GM12878 (cell line): ENCODE measurements at regions not wholly inside any gene's neighbourhood (a gene's known extent, or its start where the extent isn't known, plus 50 kb on each side); places are given as distances from the start of the nearest gene placed in this dataset.

Experiments
- ATAC-seq: fragments of 200-7000 bp; cut with Tn5 transposase; 3 replicates; pipeline ENCODE4 v1.9.1; 2020; ENCODE audit warnings: mild to moderate bottlenecking, moderate library complexity
- BruUV-seq: library from RNA; stranded (reverse); fragments of 400-500 nt; replicated peaks from 2 replicates; lab custom pipeline; 2021; lab: Mats Ljungman, UMichigan
- CTCF ChIA-PET: fragments of 300-600 bp; sonication (Branson Sonifier 250); formaldehyde crosslinking; extraction: SDS; loops from one replicate; lab custom pipeline; 2021; ENCODE audit warnings: inconsistent platforms; lab: Yijun Ruan, JAX
- POLR2A ChIA-PET: fragments of 350-600 bp; formaldehyde crosslinking; extraction: SDS; loops from one replicate; lab custom pipeline; 2021; ENCODE audit warnings: inconsistent platforms; lab: Charles Lee
- RAD21 ChIA-PET: fragments of 300-600 bp; sonication (Branson Sonifier 250); formaldehyde crosslinking; loops from one replicate; lab custom pipeline; 2023; ENCODE audit warnings: antibody characterized with exemption; ENCODE audit not compliant: unreplicated experiment; lab: Charles Lee
- SMC1A ChIA-PET: fragments of 300-600 bp; sonication (Branson Sonifier 250); formaldehyde crosslinking; loops from one replicate; lab custom pipeline; 2023; ENCODE audit not compliant: unreplicated experiment, uncharacterized antibody; lab: Charles Lee
- DNase-seq: peaks from one replicate; pipeline ENCODE4 v3.0.0-alpha.2; 2011; ENCODE audit warnings: low read depth, low spot score
- FAIRE-seq: peaks from 3 replicates; lab custom pipeline; 2011; peaks lifted over from hg19 to GRCh38; lab: Jason Lieb, UNC
- H2AFZ ChIP-seq: 2 replicates; pipeline ENCODE4 v1.6.0; 2011; ENCODE audit warnings: low read depth, low read length, control low read depth; ENCODE audit not compliant: control insufficient read depth
- H3K27ac ChIP-seq: 2 replicates; pipeline ENCODE4 v1.5.1; 2011; ENCODE audit warnings: control low read depth; ENCODE audit not compliant: control insufficient read depth, insufficient read depth
- H3K27me3 ChIP-seq, 2 experiments: replicated peaks in 1 of 2; 2 replicates each; pipeline versions ENCODE4 v1.6.0 to v1.6.1; 2011; ENCODE audit warnings: low read length in 1 of 2; ENCODE audit not compliant: control insufficient read depth in 2 of 2, insufficient read depth in 2 of 2
- H3K36me3 ChIP-seq, 2 experiments: 2 replicates each; pipeline ENCODE4 v1.5.1; 2011; ENCODE audit warnings: low read length in 1 of 2; ENCODE audit not compliant: control insufficient read depth in 2 of 2, insufficient read depth in 2 of 2
- H3K4me1 ChIP-seq: 2 replicates; pipeline ENCODE4 v1.6.1; 2011; ENCODE audit warnings: mild to moderate bottlenecking, low read length, moderate library complexity, mixed read lengths; ENCODE audit not compliant: control insufficient read depth, insufficient read depth
- H3K4me2 ChIP-seq: 2 replicates; pipeline ENCODE4 v1.6.0; 2011; ENCODE audit warnings: control low read depth; ENCODE audit not compliant: control insufficient read depth, insufficient read depth
- H3K4me3 ChIP-seq: fragments of 200-600 bp; sonication (generic); 2 replicates; pipeline ENCODE4 v1.5.1; 2016
- H3K79me2 ChIP-seq: 2 replicates; pipeline ENCODE4 v1.6.0; 2011; ENCODE audit warnings: low read length; ENCODE audit not compliant: control insufficient read depth, insufficient read depth
- H3K9ac ChIP-seq: 2 replicates; pipeline ENCODE4 v1.8.0; 2011; ENCODE audit warnings: low read length, control low read depth, mixed read lengths; ENCODE audit not compliant: control insufficient read depth, insufficient read depth
- H3K9me3 ChIP-seq: replicated peaks from 3 replicates; pipeline ENCODE4 v1.5.1; 2011; ENCODE audit warnings: mild to moderate bottlenecking, low read length; ENCODE audit not compliant: control insufficient read depth, insufficient read depth
- H4K20me1 ChIP-seq: 2 replicates; pipeline ENCODE4 v1.6.0; 2011; ENCODE audit not compliant: control insufficient read depth, insufficient read depth
- ATF7 ChIP-seq: fragments of 450-650 bp; IDR thresholded peaks from 2 replicates; pipeline ENCODE4 v1.6.1; 2016; ENCODE audit warnings: low read depth, mild to moderate bottlenecking
- CBX3 ChIP-seq: fragments of 200-600 bp; sonication (generic); IDR thresholded peaks from 2 replicates; pipeline ENCODE4 v1.6.1; 2016; ENCODE audit warnings: low read depth, borderline replicate concordance
- JUND ChIP-seq: IDR thresholded peaks from 2 replicates; pipeline ENCODE4 v1.6.1; 2012; ENCODE audit warnings: low read depth, mild to moderate bottlenecking, low read length, improper control_type of control experiment, moderate library complexity
- KAT2A ChIP-seq: conservative IDR thresholded peaks from 2 replicates; pipeline ENCODE4 v1.6.1; 2011; ENCODE audit warnings: low read depth, low read length; ENCODE audit not compliant: control insufficient read depth
- NFXL1 ChIP-seq: fragments of 450-650 bp; IDR thresholded peaks from 2 replicates; pipeline ENCODE4 v1.6.1; 2017; ENCODE audit warnings: antibody characterized with exemption, mild to moderate bottlenecking, borderline replicate concordance
- RFX5 ChIP-seq: IDR thresholded peaks from 2 replicates; pipeline ENCODE4 v1.6.1; 2011; ENCODE audit warnings: low read depth, low read length, improper control_type of control experiment
- SIX5 ChIP-seq: IDR thresholded peaks from 2 replicates; pipeline ENCODE4 v1.6.1; 2011; ENCODE audit warnings: mild to moderate bottlenecking, low read depth, low read length, moderate library complexity; ENCODE audit not compliant: severe bottlenecking
- TAF1 ChIP-seq: IDR thresholded peaks from 2 replicates; pipeline ENCODE4 v1.6.1; 2011; ENCODE audit warnings: mild to moderate bottlenecking, low read depth, low read length, borderline replicate concordance
- WGBS: methylation state at CpG from one replicate; pipeline ENCODE4 v1.1.6; 2016; ENCODE audit warnings: low lambda C conversion rate; ENCODE audit not compliant: insufficient replicate concordance, insufficient coverage; ENCODE audit errors: missing lambda C conversion rate; 5-methylcytosine and 5-hydroxymethylcytosine counted together
- in situ Hi-C: fragments of 300-500 bp; cut with MboI; formaldehyde crosslinking; loops from 9 replicates; pipeline ENCODE4 v1.14.3; 2018; ENCODE audit warnings: mixed read lengths
- intact Hi-C: fragments of 100-400 bp; cut with micrococcal nuclease; formaldehyde crosslinking; loops from one replicate; pipeline ENCODE4 v1.14.2; 2022; ENCODE audit not compliant: unreplicated experiment
- TF ChIP-seq, protein P1 (sequence below): fragments of 450-650 bp; IDR thresholded peaks from 2 replicates; pipeline ENCODE4 v1.6.1; 2017; ENCODE audit warnings: mild to moderate bottlenecking, moderate library complexity
- TF ChIP-seq, protein P2 (sequence below): fragments of 450-650 bp; IDR thresholded peaks from 2 replicates; pipeline ENCODE4 v1.6.1; 2017; ENCODE audit warnings: low read depth, mild to moderate bottlenecking, moderate library complexity

DNA sequence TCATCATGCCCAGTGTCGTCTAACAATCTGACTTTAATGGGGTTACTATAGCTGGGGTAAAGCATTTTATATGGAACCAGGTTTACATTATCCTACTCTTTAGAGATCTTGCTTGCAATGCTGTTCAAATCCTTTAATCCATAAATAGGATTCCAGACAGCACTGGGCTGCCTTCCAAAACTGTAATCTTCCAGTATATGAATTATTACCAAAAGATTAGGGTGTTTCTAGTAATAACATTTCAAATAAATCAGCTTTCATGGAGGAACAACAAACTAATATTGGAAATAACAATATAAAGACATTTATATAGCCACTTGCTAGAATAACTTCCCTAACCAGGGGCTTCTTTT is 88.6 kb upstream of the PLXNA2 start:
- Histone ChIP-seq H3K27ac (no peak overlapping the region), H3K36me3 (no peaks in the 10 kb centered on the region), H3K4me3 (no peak overlapping the region), H3K79me2 (no peaks in the 10 kb centered on the region), H3K9me3 (no peaks in the 10 kb centered on the region), H2AFZ (no peak overlapping the region), H3K4me2 (no peak overlapping the region), H3K27me3 (no peaks in the 10 kb centered on the region; a peak in 1 of 4 replicates), H3K9ac (no peak overlapping the region), H3K4me1 (no peaks in the 10 kb centered on the region), H4K20me1 (no peaks in the 10 kb centered on the region)
- CTCF ChIA-PET, result no interaction called here
- FAIRE-seq, result no peak
- POLR2A ChIA-PET, result no interaction called here
- ATAC-seq, result no peak
- 0% methylated on average over 1 of the region's 1 CpG for WGBS
- in situ Hi-C loops (no loop called here), intact Hi-C loops (no loop called here)
- RAD21 ChIA-PET, result no interaction called here
- BruUV-seq, result no TSS peak
- SMC1A ChIA-PET, result no interaction called here
- no peak for DNase-seq
- TF ChIP-seq SIX5, result no peak
- TF ChIP-seq, protein P1, sequence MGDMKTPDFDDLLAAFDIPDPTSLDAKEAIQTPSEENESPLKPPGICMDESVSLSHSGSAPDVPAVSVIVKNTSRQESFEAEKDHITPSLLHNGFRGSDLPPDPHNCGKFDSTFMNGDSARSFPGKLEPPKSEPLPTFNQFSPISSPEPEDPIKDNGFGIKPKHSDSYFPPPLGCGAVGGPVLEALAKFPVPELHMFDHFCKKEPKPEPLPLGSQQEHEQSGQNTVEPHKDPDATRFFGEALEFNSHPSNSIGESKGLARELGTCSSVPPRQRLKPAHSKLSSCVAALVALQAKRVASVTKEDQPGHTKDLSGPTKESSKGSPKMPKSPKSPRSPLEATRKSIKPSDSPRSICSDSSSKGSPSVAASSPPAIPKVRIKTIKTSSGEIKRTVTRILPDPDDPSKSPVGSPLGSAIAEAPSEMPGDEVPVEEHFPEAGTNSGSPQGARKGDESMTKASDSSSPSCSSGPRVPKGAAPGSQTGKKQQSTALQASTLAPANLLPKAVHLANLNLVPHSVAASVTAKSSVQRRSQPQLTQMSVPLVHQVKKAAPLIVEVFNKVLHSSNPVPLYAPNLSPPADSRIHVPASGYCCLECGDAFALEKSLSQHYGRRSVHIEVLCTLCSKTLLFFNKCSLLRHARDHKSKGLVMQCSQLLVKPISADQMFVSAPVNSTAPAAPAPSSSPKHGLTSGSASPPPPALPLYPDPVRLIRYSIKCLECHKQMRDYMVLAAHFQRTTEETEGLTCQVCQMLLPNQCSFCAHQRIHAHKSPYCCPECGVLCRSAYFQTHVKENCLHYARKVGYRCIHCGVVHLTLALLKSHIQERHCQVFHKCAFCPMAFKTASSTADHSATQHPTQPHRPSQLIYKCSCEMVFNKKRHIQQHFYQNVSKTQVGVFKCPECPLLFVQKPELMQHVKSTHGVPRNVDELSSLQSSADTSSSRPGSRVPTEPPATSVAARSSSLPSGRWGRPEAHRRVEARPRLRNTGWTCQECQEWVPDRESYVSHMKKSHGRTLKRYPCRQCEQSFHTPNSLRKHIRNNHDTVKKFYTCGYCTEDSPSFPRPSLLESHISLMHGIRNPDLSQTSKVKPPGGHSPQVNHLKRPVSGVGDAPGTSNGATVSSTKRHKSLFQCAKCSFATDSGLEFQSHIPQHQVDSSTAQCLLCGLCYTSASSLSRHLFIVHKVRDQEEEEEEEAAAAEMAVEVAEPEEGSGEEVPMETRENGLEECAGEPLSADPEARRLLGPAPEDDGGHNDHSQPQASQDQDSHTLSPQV, result no peak
- no peak for TF ChIP-seq JUND
- no peak for TF ChIP-seq CBX3
- TF ChIP-seq RFX5, result no peak
- TF ChIP-seq NFXL1, result no peak
- TF ChIP-seq KAT2A, result no peak
- TF ChIP-seq ATF7, result no peak
- TF ChIP-seq TAF1, result no peak
- TF ChIP-seq, protein P2, sequence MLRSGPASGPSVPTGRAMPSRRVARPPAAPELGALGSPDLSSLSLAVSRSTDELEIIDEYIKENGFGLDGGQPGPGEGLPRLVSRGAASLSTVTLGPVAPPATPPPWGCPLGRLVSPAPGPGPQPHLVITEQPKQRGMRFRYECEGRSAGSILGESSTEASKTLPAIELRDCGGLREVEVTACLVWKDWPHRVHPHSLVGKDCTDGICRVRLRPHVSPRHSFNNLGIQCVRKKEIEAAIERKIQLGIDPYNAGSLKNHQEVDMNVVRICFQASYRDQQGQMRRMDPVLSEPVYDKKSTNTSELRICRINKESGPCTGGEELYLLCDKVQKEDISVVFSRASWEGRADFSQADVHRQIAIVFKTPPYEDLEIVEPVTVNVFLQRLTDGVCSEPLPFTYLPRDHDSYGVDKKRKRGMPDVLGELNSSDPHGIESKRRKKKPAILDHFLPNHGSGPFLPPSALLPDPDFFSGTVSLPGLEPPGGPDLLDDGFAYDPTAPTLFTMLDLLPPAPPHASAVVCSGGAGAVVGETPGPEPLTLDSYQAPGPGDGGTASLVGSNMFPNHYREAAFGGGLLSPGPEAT, result no peak
